ENCODE measurements at regions not wholly inside any gene's neighbourhood (a gene's known extent, or its start where the extent isn't known, plus 50 kb on each side); places are given as distances from the start of the nearest gene placed in this dataset.

GRCh38 chr4:114384629-114385028 lies 214.0 kb upstream of the UGT8 start:
- no peaks in the 10 kb centered on the region for H3K36me3 Mint-ChIP-seq (ENCODE audit: insufficient read depth, unreplicated experiment)
- no peaks in the 10 kb centered on the region for H3K9me3 Mint-ChIP-seq (ENCODE audit: low read depth, unreplicated experiment)
- H3K27me3 Mint-ChIP-seq (ENCODE audit: unreplicated experiment), result no peaks in the 10 kb centered on the region
- no peak overlapping the region for H3K27ac Mint-ChIP-seq (ENCODE audit: unreplicated experiment)
- peak; percentile 27 for TF ChIP-seq CTCF (IDR thresholded peaks at IDR 0.05; ENCODE audit: unreplicated experiment)
- intact Hi-C loops (cut with micrococcal nuclease; ENCODE audit: unreplicated experiment), result loop anchor here (5.0 kb wide), 3 partner anchors 602 to 1107 kb away; no protein-coding TSS in a partner anchor
- CTCF ChIA-PET, result no interaction called here
- H3K4me1 Mint-ChIP-seq (ENCODE audit: low read depth, unreplicated experiment), result no peaks in the 10 kb centered on the region
- DNase-seq, result peak; percentile 8
- no peak overlapping the region for H3K4me3 Mint-ChIP-seq (ENCODE audit: low read depth, unreplicated experiment)
- BruUV-seq (replicated peaks), result no TSS peak

GRCh38 chr4:114385195-114385985 lies 213.2 kb upstream of the UGT8 start:
- BruUV-seq (replicated peaks), result no TSS peak
- no peak for DNase-seq
- H3K4me1 Mint-ChIP-seq (ENCODE audit: low read depth, unreplicated experiment), result no peaks in the 10 kb centered on the region
- CTCF ChIA-PET, result no interaction called here
- intact Hi-C loops (cut with micrococcal nuclease; ENCODE audit: unreplicated experiment), result no loop called here
- no peak overlapping the region for H3K4me3 Mint-ChIP-seq (ENCODE audit: low read depth, unreplicated experiment)
- TF ChIP-seq CTCF (IDR thresholded peaks at IDR 0.05; ENCODE audit: unreplicated experiment), result no peak
- H3K36me3 Mint-ChIP-seq (ENCODE audit: insufficient read depth, unreplicated experiment), result no peaks in the 10 kb centered on the region
- H3K27ac Mint-ChIP-seq (ENCODE audit: unreplicated experiment), result no peak overlapping the region
- H3K27me3 Mint-ChIP-seq (ENCODE audit: unreplicated experiment), result no peaks in the 10 kb centered on the region
- no peaks in the 10 kb centered on the region for H3K9me3 Mint-ChIP-seq (ENCODE audit: low read depth, unreplicated experiment)

GRCh38 chr4:114386637-114387233 lies 211.9 kb upstream of the UGT8 start:
- intact Hi-C loops (cut with micrococcal nuclease; ENCODE audit: unreplicated experiment), result loop anchor here (1.0 to 2.0 kb wide), 2 partner anchors 272 to 309 kb away; no protein-coding TSS in a partner anchor
- peak; percentile 38 for TF ChIP-seq CTCF (IDR thresholded peaks at IDR 0.05; ENCODE audit: unreplicated experiment)
- peak; percentile 7 for DNase-seq
- H3K4me1 Mint-ChIP-seq (ENCODE audit: low read depth, unreplicated experiment), result no peaks in the 10 kb centered on the region
- H3K27ac Mint-ChIP-seq (ENCODE audit: unreplicated experiment), result no peak overlapping the region
- H3K27me3 Mint-ChIP-seq (ENCODE audit: unreplicated experiment), result no peaks in the 10 kb centered on the region
- H3K36me3 Mint-ChIP-seq (ENCODE audit: insufficient read depth, unreplicated experiment), result no peaks in the 10 kb centered on the region
- CTCF ChIA-PET, result no interaction called here
- no TSS peak for BruUV-seq (replicated peaks)
- no peak overlapping the region for H3K4me3 Mint-ChIP-seq (ENCODE audit: low read depth, unreplicated experiment)
- H3K9me3 Mint-ChIP-seq (ENCODE audit: low read depth, unreplicated experiment), result no peaks in the 10 kb centered on the region

DNA sequence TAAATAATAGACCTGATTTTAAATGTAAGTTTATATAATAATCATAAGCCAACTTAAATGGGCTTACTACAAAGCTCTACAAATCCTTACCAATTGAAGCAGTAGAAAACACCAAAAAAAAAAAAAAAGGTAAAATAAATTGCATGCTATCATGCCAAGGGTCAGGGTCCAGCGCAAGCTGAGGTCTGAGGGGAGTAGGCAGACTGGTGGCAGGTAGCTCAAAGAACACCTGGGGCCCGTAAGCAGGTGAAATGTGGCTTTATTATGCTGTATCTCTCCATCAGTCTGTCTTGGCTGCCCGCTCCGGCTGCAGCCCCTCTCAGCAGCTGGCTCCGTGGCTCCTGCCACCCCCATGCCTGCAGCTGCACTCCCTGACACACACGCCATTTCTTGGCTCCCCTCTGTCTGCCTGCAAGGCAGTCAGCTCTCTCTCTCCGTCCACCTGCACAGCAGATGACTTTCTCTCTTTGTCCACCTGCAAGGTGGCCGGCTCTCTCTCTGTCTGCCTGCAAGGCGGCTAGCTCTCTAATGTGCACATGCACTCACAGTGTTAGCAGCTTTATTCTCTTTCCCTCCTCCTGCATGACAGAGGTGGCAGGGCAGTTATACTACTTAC lies 209.4 kb upstream of the UGT8 start:
- no peaks in the 10 kb centered on the region for H3K36me3 Mint-ChIP-seq (ENCODE audit: insufficient read depth, unreplicated experiment)
- no peaks in the 10 kb centered on the region for H3K27me3 Mint-ChIP-seq (ENCODE audit: unreplicated experiment)
- no peak for TF ChIP-seq CTCF (IDR thresholded peaks at IDR 0.05; ENCODE audit: unreplicated experiment)
- no TSS peak for BruUV-seq (replicated peaks)
- DNase-seq, result no peak
- H3K4me1 Mint-ChIP-seq (ENCODE audit: low read depth, unreplicated experiment), result no peaks in the 10 kb centered on the region
- H3K4me3 Mint-ChIP-seq (ENCODE audit: low read depth, unreplicated experiment), result no peak overlapping the region
- no peaks in the 10 kb centered on the region for H3K9me3 Mint-ChIP-seq (ENCODE audit: low read depth, unreplicated experiment)
- CTCF ChIA-PET, result no interaction called here
- H3K27ac Mint-ChIP-seq (ENCODE audit: unreplicated experiment), result no peak overlapping the region
- intact Hi-C loops (cut with micrococcal nuclease; ENCODE audit: unreplicated experiment), result no loop called here

Measured in Calu3 (cell line).